Spleen (tissue), 7 donors: ENCODE measurements at regions not wholly inside any gene's neighbourhood (a gene's known extent, or its start where the extent isn't known, plus 50 kb on each side); places are given as distances from the start of the nearest gene placed in this dataset.

Experiments
- CTCF ChIP-seq, 11 experiments: fragments of 200-600 bp in 7 of 11; fragments of 450-650 bp in 4 of 11; sonication (generic) in 4 of 11; IDR thresholded peaks in 8 of 11; conservative IDR thresholded peaks in 3 of 11; 1 replicate in 7 of 11; 2 replicates in 4 of 11; pipeline versions ENCODE4 v1.4.0 to v1.8.0; 2016 to 2021; ENCODE audit warnings: antibody characterized with exemption in 11 of 11, inconsistent platforms in 4 of 11, mild to moderate bottlenecking in 1 of 11
- POLR2A ChIP-seq, 3 donors: fragments of 450-650 bp; IDR thresholded peaks; one replicate each; pipeline ENCODE4 v1.5.1; 2017; ENCODE audit warnings: antibody characterized with exemption in 3 of 3, mild to moderate bottlenecking in 1 of 3
- POLR2AphosphoS5 ChIP-seq, 3 donors: sonication (generic); formaldehyde crosslinking; IDR thresholded peaks; one replicate each; pipeline ENCODE4 v1.5.1; 2017; ENCODE audit warnings: antibody characterized with exemption in 3 of 3
- donor health status: DM: no; HTN: no; CAD: no; lungs with moderate emphysema.
- donor health status: DM: no; HTN: no; CAD: no.
- donor health status: DM: no; HTN: no; CAD: no.

GRCh38 chr5:34584165-34584564 is 72.0 kb upstream of the RAI14 start:
- TF ChIP-seq CTCF (IDR thresholded peaks at IDR 0.05 in 8 of 11, conservative IDR thresholded peaks at IDR 0.05 in 3 of 11) (no peak), POLR2A (IDR thresholded peaks at IDR 0.05) (no peak), POLR2AphosphoS5 (IDR thresholded peaks at IDR 0.05) (no peak)
